ENCODE measurements at regions not wholly inside any gene's neighbourhood (a gene's known extent, or its start where the extent isn't known, plus 50 kb on each side); places are given as distances from the start of the nearest gene placed in this dataset.
A peak's percentile ranks its signal among the peaks of the same experiment; 100 is the strongest.

DNA sequence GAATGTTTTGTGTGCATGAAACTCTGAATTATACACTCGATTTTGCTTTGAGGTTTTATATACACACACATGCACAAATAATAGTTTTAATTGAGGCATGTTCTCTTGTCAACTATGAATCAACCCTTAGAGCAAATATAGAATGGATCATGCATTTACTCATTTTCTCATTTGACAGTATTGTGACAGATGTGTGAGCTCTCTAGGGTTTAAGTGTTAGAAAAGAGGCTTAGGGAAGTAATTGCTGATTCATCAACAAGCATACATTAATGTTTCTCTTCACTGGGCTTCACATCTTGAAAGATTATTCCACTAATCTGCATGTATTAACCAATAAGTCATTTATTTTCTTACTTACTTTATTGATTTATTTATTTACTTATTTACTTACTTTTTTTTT is 1356.8 kb upstream of the ACO1 start:
- Mint-ChIP-seq H3K27me3 (ENCODE audit: unreplicated experiment) (no peaks in the 10 kb centered on the region), H3K4me1 (ENCODE audit: low read depth, unreplicated experiment) (peaks cover 15% of the 10 kb centered on the region), H3K9me3 (ENCODE audit: unreplicated experiment) (no peaks in the 10 kb centered on the region), H3K27ac (ENCODE audit: unreplicated experiment) (peak overlapping the region; percentile 36), H3K36me3 (ENCODE audit: unreplicated experiment) (no peaks in the 10 kb centered on the region), H3K4me3 (ENCODE audit: unreplicated experiment) (no peak overlapping the region)
- TF ChIP-seq, protein P1, sequence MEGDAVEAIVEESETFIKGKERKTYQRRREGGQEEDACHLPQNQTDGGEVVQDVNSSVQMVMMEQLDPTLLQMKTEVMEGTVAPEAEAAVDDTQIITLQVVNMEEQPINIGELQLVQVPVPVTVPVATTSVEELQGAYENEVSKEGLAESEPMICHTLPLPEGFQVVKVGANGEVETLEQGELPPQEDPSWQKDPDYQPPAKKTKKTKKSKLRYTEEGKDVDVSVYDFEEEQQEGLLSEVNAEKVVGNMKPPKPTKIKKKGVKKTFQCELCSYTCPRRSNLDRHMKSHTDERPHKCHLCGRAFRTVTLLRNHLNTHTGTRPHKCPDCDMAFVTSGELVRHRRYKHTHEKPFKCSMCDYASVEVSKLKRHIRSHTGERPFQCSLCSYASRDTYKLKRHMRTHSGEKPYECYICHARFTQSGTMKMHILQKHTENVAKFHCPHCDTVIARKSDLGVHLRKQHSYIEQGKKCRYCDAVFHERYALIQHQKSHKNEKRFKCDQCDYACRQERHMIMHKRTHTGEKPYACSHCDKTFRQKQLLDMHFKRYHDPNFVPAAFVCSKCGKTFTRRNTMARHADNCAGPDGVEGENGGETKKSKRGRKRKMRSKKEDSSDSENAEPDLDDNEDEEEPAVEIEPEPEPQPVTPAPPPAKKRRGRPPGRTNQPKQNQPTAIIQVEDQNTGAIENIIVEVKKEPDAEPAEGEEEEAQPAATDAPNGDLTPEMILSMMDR (IDR thresholded peaks at IDR 0.05; ENCODE audit: partially characterized antibody, unreplicated experiment): no peak
- no peak for DNase-seq

DNA sequence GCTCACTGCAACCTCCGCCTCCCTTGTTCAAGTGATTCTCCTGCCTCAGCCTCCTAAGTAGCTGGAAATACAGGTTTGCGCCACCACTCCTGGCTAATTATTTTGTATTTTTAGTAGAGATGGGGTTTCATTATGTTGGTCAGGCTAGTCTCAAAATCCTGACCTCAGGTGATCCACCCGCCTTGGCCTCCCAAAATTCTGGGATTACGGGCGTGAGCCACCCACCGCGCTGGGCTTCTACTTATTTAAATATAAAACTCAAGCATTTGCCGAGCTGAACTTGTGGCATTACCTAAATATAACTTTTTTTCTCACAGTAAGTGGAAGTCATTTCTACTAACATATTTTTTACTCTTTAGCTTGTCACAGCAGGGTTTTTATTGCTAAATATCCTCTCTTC is 1356.3 kb upstream of the ACO1 start:
- Mint-ChIP-seq H3K9me3 (ENCODE audit: unreplicated experiment) (no peaks in the 10 kb centered on the region), H3K4me1 (ENCODE audit: low read depth, unreplicated experiment) (peaks cover 15% of the 10 kb centered on the region)
- no peak for DNase-seq

DNA sequence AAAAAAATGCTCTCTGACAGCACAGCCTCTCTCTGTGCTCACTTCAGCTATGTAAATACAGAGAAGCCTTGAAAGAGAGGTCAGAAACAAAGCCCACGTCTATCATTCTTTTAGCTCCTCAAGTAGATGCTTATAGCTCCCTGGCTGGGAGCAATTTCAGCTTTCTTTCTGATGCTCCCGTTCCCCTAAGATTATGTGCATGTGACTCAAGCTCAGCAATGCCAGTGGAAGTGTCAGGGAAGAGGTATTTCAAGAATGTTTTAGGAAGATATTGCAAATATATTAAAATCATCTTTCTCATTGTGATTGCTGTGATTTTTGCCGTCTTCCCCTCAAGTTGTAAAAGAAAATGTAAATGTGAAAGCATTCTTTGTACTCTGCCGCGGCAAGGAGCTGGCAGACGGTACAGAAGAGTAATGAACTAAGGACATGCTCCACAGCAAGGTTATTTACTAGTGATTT is 1353.7 kb upstream of the ACO1 start:
- Mint-ChIP-seq H3K9me3 (ENCODE audit: unreplicated experiment) (no peaks in the 10 kb centered on the region), H3K27ac (ENCODE audit: unreplicated experiment) (no peak overlapping the region), H3K4me1 (ENCODE audit: low read depth, unreplicated experiment) (peaks cover 11% of the 10 kb centered on the region), H3K27me3 (ENCODE audit: unreplicated experiment) (no peaks in the 10 kb centered on the region), H3K4me3 (ENCODE audit: unreplicated experiment) (no peak overlapping the region), H3K36me3 (ENCODE audit: unreplicated experiment) (no peaks in the 10 kb centered on the region)
- TF ChIP-seq, protein P1 (IDR thresholded peaks at IDR 0.05; ENCODE audit: partially characterized antibody, unreplicated experiment): no peak
- DNase-seq: no peak

More for the DNA sequence above, 1356.3 kb upstream of the ACO1 start:
- Mint-ChIP-seq H3K4me3 (ENCODE audit: unreplicated experiment) (no peak overlapping the region), H3K27me3 (ENCODE audit: unreplicated experiment) (no peaks in the 10 kb centered on the region), H3K36me3 (ENCODE audit: unreplicated experiment) (no peaks in the 10 kb centered on the region), H3K27ac (ENCODE audit: unreplicated experiment) (no peak overlapping the region)
- TF ChIP-seq, protein P1 (IDR thresholded peaks at IDR 0.05; ENCODE audit: partially characterized antibody, unreplicated experiment): no peak

DNA sequence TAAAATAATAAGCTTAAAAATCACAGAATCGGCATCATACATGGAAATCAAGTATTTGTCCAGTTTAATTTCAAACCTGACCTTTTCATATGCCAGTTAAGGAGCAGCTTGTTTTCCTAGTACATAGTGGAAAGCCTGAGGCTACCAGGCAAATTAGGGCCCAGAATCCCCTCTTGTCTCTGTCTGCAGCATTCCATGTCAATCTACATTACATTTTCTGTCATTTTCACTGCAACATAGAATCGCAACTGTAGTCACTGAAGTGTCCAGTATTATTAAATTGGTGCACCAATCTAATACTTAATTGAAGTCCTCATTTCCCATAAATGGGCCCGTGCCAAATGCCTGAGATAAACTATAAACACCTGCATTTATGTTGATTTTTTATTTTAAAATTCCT is 1352.2 kb upstream of the ACO1 start:
- no peaks in the 10 kb centered on the region for H3K36me3 Mint-ChIP-seq (ENCODE audit: unreplicated experiment)
- TF ChIP-seq, protein P1 (IDR thresholded peaks at IDR 0.05; ENCODE audit: partially characterized antibody, unreplicated experiment): no peak
- H3K4me3 Mint-ChIP-seq (ENCODE audit: unreplicated experiment): no peak overlapping the region
- no peaks in the 10 kb centered on the region for H3K9me3 Mint-ChIP-seq (ENCODE audit: unreplicated experiment)
- H3K27ac Mint-ChIP-seq (ENCODE audit: unreplicated experiment): no peak overlapping the region
- no peak for DNase-seq
- H3K4me1 Mint-ChIP-seq (ENCODE audit: low read depth, unreplicated experiment): peaks cover 8% of the 10 kb centered on the region
- no peaks in the 10 kb centered on the region for H3K27me3 Mint-ChIP-seq (ENCODE audit: unreplicated experiment)

DNA sequence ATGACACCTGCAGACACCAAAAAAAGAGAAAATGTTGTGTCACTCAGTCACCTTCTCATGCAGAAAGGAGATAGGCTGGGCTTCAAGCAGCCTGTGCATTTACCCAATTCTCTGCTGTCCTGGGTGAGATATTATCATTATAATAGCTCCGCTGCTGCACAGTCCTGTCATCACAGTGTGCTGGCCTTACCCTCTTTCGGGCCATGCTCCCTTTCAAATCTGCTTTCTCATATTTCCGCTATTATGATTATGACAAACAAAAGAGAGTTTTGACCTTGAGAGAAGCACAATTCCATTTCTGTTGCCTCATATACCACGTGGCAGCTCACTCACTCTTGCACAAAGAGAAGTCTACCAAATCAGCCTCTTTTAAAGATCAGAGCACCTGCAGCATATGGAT is 1350.1 kb upstream of the ACO1 start:
- Mint-ChIP-seq H3K27ac (ENCODE audit: unreplicated experiment) (no peak overlapping the region), H3K4me3 (ENCODE audit: unreplicated experiment) (no peak overlapping the region), H3K36me3 (ENCODE audit: unreplicated experiment) (no peaks in the 10 kb centered on the region), H3K9me3 (ENCODE audit: unreplicated experiment) (no peaks in the 10 kb centered on the region), H3K4me1 (ENCODE audit: low read depth, unreplicated experiment) (peaks cover 5% of the 10 kb centered on the region), H3K27me3 (ENCODE audit: unreplicated experiment) (no peaks in the 10 kb centered on the region)
- no peak for DNase-seq
- TF ChIP-seq, protein P1 (IDR thresholded peaks at IDR 0.05; ENCODE audit: partially characterized antibody, unreplicated experiment): no peak
